CD4-positive, alpha-beta T cell treated with Interleukin-10 for 1 hour (primary cell): ENCODE measurements at regions not wholly inside any gene's neighbourhood (a gene's known extent, or its start where the extent isn't known, plus 50 kb on each side); places are given as distances from the start of the nearest gene placed in this dataset.
"Not testable (repeated sequence)": the region's sequence is repeated elsewhere in the genome, so short reads cannot be mapped to it uniquely, and the experiment has no call there.

Source experiments
- DNase-seq: peaks from one replicate; pipeline ENCODE4 v3.0.0-alpha.2; 2020

GRCh38 chr6:140032189-140032588 lies 657.7 kb upstream of the CITED2 start:
- DNase-seq = no peak

- DNase-seq = no peak
These were observed 655.1 kb upstream of the CITED2 start for GRCh38 chr6:140029551-140029950.

DNA sequence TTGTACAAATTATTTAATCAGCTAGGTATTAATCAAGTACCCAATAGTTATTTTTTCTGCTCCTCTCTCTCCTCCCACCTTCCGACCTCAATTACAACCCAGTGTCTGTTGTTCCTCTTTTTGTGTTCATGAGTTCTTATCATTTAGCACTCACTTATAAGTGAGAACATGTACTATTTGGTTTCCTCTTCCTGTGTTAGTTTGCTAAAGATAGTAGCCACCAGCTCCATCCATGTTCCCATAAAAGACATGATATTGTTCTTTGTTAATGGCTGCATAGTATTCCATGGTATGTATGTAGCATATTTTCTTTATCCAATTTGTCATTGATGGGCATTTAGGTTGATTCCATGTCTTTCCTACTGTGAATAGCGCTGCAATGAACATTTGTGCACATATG lies 652.8 kb upstream of the CITED2 start:
- DNase-seq = no peak

- no peak for DNase-seq
These were observed 652.1 kb upstream of the CITED2 start for GRCh38 chr6:140026546-140026945.

- no peak for DNase-seq
These were observed 650.7 kb upstream of the CITED2 start for GRCh38 chr6:140025171-140025570.

- DNase-seq = no peak
These were observed 645.9 kb upstream of the CITED2 start for GRCh38 chr6:140020207-140020791.

GRCh38 chr6:140018588-140018987 lies 644.1 kb upstream of the CITED2 start:
- no peak for DNase-seq

DNA sequence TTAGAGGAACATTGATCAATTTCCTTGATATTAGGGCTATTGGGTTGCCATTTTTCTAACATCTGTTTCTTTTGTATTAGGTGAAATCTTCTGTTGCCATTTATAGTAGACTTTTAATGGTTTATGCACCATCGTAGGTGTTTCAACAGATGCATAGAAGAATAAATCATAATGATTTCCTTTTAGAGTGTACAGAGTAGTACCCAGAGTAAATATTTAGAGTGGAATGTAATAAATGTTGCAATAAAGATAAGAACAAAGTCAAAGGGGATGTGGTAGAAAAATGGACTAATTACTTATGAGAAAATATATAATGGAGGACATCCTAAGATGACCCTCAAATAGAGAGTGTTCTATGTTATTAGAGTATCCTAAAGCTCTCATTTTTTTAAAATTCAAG lies 643.0 kb upstream of the CITED2 start:
- DNase-seq = no peak

- DNase-seq = no peak
These were observed 637.7 kb upstream of the CITED2 start for GRCh38 chr6:140012150-140012549.

DNA sequence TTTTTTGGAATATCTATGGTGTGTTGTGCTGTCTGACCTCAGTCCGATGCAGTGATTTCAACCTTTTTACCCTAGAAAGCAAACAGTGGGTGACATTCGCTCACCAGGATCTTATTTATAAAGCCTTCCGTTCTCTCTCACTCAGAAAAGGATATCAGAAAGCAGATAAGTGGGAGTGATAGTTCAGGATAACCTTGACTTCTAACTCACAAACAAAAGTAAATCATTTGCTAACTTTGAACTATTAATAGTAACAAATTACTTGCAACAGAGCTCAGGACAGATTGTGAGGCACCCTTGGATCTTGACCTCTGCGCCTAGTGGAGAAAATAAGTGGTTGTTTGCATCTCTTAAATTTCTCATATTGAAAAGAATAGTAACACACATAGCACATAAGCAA lies 637.1 kb upstream of the CITED2 start:
- no peak for DNase-seq

GRCh38 chr6:140009286-140009685 lies 634.8 kb upstream of the CITED2 start:
- no peak for DNase-seq

- no peak for DNase-seq
These were observed 633.1 kb upstream of the CITED2 start for GRCh38 chr6:140007525-140007924.

- no peak for DNase-seq
These were observed 628.8 kb upstream of the CITED2 start for GRCh38 chr6:140003217-140003616.

DNA sequence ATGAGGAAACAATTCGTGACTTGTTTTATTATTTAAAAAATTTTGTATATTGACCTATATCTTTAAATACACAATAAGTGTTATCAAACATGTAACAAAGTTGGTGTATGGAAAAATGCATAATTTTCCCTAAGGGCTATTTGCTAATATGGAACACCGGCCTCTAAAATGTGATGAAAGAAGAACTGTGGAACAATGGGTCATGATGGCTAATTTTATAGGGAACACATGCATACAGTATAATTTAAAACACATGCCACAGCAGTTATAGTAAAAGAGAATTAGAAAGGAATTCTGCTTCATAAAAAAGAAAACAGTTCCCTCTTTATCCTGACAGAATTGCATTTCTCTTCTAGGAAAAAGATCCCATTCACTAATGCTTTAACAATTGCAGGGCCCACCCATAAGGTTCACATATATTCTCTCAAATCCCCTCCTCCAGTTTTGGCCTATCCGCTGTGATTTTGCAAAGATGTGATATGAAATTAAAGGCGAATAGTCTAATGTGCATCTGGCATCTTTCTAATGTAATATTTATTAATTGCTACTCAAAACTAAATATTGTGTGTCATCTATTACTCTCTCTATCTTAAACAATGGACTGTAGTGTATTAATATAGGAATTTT lies 628.1 kb upstream of the CITED2 start:
- DNase-seq = no peak

GRCh38 chr6:140001821-140002341 lies 627.4 kb upstream of the CITED2 start:
- no peak for DNase-seq

GRCh38 chr6:140001005-140001404 lies 626.6 kb upstream of the CITED2 start:
- no peak for DNase-seq

DNA sequence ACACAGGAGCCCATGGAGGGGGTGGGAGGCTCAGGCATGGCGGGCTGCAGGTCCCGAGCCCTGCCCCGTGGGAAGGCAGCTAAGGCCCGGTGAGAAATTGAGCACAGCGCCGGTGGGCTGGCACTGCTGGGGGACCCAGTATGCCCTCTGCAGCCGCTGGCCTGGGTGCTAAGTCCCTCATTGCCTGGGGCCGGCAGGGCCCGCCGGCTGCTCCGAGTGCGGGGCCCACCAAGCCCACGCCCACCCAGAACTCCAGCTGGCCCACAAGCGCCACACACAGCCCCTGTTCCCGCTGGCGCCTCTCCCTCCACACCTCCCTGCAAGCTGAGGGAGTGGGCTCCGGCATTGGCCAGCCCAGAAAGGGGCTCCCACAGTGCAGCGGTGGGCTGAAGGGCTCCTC lies 625.2 kb upstream of the CITED2 start:
- DNase-seq = not testable (repeated sequence)

DNA sequence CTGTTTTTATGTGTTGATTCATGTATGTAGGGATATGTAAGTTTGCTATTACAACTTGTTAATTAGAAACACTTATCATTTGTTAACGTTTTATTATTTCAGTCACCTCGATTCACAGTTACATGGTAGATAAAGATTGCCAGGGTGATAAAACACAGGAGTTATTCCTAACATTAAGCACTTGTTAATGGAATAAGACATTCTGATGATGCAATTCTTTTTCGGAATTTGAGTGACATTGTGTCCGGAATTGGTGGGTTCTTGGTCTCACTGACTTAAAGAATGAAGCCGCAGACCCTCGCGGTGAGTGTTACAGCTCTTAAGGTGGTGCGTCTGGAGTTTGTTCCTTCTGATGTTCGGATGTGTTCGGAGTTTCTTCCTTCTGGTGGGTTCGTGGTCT lies 624.0 kb upstream of the CITED2 start:
- DNase-seq = not testable (repeated sequence)

DNA sequence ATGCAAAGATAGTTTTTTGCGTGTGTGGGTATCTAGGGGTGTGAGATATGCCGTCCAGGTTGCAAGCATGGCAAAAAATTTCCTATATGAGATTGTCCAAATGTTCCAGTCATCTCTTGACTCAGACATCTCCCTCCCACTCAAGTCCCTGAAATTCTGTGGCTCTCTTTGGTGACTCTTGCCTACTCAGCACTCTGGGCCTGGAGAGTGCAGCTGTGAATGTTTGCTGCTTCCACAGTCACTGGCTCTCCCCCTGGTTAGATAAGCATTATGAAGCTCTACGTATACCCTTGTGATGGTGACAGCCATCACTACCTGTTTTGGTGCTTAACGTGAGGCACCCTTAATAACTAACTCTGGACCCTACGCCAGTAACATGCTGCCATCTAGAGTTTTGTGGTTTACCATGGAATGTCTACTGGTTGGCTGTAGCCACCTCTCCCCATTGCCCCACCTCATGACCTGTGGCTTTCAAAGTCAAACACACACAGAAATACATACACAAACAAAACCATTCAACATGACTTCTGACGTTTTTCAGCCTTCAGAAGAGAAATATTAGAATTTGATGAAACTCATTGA lies 621.9 kb upstream of the CITED2 start:
- DNase-seq = peak; percentile 2

GRCh38 chr6:139994998-139995397 lies 620.5 kb upstream of the CITED2 start:
- DNase-seq = no peak

DNA sequence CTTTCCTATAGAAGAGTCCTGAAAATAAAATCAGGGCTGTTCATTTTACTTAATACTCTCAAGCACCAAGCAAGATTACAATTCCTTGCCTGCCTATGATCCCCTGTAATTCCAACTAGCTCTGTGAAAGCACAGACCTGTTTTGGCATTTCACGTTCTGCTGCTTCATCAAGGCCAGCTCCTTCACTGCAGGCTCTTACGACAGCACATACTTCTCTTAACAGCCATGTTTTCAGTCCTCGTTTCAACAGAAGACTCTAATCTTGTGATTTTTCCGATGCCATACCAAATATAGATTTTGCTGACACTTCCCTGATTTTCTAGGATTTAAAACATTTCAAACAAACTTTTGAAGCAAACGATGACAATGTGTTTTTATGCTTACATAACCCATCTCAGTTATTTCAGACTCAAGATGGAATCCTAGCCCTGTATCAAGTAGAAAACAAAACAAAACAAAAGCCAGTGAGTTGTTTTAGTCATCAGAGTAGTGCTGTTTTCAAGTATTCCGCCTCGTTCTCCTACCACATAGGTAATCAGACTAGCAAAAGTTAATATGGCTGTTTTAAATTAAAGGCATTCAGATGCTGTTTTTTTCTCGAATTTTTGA lies 616.5 kb upstream of the CITED2 start:
- no peak for DNase-seq

DNA sequence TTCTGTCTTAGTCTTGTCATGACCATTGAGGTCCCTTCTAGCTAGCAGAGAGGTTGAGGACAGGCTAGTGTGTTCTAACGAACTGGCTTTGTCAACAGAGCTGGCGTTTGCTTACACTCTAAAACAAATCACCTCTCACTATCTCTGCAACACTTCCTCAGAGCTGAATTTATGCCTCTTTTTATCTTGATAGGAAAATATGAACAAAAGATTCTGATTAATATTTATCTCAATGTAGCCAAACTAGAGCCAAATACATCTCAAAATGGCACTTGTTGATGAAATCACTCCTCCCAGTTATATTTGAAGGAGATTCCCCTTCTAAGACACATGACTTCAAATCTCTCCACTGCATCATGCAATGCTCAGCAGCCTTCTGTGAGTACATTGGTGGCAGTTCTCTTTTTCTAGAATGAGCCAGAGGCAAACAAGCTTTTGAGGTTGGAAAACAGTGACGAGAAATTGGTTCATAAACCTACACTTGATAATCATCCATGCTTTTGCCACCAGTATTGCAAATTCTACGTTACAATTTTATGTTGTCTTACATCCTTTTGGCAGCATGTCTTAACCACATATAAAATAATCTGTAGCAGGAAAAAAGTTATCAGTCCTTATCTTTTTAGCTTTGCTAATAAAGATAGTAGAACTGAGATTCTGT lies 615.7 kb upstream of the CITED2 start:
- DNase-seq = no peak

- no peak for DNase-seq
These were observed 614.2 kb upstream of the CITED2 start for GRCh38 chr6:139988685-139989084.

- no peak for DNase-seq
These were observed 612.6 kb upstream of the CITED2 start for GRCh38 chr6:139987091-139987490.
